22Rv1 (cell line): ENCODE measurements at regions not wholly inside any gene's neighbourhood (a gene's known extent, or its start where the extent isn't known, plus 50 kb on each side); places are given as distances from the start of the nearest gene placed in this dataset.

Experiments
- ZFX ChIP-seq: fragments of 450-650 bp; IDR thresholded peaks from 2 replicates; pipeline ENCODE4 v1.6.1; 2017; ENCODE audit warnings: antibody characterized with exemption, borderline replicate concordance
- TF ChIP-seq, protein P1 (sequence below): fragments of 450-650 bp; IDR thresholded peaks from 2 replicates; pipeline ENCODE4 v1.5.1; 2017; ENCODE audit warnings: mild to moderate bottlenecking

DNA sequence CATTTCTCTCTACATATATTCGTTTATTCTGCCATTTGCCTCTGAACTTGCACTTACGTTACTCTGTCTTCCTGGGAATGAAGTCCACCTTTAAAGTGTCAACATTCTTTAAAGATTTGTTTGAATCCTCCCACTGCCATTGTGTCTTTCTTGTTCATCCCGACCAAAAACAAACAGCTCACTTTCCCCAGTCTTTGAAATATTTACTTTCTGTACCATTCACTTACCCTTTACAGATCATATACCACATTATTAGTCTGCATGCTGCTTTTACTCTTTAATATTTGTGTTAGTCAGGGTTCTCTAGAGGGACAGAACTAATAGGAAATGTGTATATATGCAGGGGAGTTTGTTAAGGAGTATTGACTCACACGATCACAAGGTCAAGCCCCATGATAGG lies 176.6 kb upstream of the STARD13 start:
- TF ChIP-seq, protein P1, sequence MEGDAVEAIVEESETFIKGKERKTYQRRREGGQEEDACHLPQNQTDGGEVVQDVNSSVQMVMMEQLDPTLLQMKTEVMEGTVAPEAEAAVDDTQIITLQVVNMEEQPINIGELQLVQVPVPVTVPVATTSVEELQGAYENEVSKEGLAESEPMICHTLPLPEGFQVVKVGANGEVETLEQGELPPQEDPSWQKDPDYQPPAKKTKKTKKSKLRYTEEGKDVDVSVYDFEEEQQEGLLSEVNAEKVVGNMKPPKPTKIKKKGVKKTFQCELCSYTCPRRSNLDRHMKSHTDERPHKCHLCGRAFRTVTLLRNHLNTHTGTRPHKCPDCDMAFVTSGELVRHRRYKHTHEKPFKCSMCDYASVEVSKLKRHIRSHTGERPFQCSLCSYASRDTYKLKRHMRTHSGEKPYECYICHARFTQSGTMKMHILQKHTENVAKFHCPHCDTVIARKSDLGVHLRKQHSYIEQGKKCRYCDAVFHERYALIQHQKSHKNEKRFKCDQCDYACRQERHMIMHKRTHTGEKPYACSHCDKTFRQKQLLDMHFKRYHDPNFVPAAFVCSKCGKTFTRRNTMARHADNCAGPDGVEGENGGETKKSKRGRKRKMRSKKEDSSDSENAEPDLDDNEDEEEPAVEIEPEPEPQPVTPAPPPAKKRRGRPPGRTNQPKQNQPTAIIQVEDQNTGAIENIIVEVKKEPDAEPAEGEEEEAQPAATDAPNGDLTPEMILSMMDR = no peak
- no peak for TF ChIP-seq ZFX
